GM12872 (cell line): ENCODE measurements at regions not wholly inside any gene's neighbourhood (a gene's known extent, or its start where the extent isn't known, plus 50 kb on each side); places are given as distances from the start of the nearest gene placed in this dataset.

Source experiments
- CTCF ChIP-seq: IDR thresholded peaks from 3 replicates; pipeline ENCODE4 v1.5.1; 2011; ENCODE audit warnings: low read depth, mild to moderate bottlenecking, low read length, moderate library complexity; ENCODE audit not compliant: insufficient read depth

DNA sequence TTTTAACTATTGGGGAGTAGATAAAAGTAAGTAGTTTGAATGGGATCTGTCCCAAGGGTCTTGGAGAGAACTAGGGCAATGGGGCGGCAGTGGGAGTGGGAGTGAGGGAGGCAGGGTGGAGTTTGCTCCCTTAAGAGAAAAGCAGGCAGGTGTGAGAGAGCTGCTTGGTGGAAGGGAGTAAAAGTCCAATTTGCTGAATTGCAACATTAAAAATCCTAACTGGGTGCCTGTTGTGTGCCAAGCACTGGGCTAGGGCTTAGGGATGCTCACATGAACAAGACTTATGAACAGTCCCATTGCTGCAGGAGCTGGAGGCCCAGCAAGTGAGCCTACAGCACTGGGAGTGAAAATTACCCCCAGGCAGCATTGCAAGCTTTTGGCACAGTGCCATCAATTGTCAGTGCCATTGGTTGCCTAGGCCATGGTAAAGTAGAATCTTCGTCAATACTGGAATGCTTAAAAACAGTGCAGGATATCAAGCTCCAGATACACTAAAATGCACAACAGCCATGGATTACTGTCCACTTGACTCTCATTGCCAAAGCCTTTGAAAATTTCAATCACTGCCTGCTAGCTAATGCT is 277.7 kb upstream of the JARID2 start:
- no peak for TF ChIP-seq CTCF

GRCh38 chr6:14969126-14969525 is 276.7 kb upstream of the JARID2 start:
- no peak for TF ChIP-seq CTCF

DNA sequence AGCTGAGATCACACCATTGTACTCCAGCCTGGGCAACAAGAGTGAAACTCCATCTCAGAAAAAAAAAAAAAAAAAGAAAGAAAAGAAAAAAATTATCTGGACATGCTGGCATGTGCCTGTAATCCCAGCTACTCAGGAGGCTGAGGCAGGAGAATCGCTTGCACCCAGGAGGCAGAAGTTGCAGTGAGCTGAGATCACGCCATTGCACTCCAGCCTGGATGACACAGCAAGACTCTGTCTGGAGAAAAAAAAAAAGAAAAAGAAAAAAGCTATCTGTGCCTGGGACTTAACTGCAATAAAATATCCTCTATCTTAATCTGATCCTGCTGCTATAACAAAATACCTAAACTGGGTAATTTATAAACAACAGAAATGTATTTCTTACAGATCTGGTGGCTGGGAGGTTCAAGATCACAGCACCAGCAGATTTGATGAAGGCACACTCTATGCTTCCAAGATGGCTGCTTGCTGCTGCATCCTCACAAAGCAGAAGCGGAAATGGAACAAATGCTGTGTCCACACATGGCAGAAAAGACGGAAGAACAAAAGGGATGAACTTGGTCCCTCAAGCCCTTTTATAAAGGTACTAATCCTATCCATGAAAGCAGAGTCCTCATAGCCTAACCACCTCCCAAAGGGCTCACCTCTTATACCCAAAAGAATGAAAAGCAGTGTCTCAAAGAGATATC is 273.3 kb upstream of the JARID2 start:
- TF ChIP-seq CTCF = no peak

DNA sequence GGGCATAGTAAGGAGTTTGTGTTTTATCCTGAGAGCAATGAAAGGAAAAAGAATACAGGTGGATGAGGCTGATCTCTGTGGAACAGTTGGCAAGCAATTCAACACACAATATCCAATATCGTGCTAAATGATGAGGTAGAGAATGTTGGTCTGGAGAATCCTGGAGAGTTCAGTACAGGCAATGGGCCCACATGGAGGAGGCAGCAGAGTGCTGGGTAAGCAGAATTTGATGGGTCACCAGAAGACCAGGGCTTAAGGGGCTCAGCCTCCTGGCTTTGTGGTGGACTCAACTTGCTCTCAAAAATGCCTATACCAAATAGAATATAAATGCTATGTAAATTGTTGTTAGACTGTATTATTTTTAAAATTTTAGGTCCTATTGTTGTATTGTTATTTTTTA is 271.5 kb upstream of the JARID2 start:
- no peak for TF ChIP-seq CTCF

GRCh38 chr6:14974792-14975470 is 270.9 kb upstream of the JARID2 start:
- no peak for TF ChIP-seq CTCF

GRCh38 chr6:14975471-14975817 is 270.4 kb upstream of the JARID2 start:
- TF ChIP-seq CTCF = no peak

DNA sequence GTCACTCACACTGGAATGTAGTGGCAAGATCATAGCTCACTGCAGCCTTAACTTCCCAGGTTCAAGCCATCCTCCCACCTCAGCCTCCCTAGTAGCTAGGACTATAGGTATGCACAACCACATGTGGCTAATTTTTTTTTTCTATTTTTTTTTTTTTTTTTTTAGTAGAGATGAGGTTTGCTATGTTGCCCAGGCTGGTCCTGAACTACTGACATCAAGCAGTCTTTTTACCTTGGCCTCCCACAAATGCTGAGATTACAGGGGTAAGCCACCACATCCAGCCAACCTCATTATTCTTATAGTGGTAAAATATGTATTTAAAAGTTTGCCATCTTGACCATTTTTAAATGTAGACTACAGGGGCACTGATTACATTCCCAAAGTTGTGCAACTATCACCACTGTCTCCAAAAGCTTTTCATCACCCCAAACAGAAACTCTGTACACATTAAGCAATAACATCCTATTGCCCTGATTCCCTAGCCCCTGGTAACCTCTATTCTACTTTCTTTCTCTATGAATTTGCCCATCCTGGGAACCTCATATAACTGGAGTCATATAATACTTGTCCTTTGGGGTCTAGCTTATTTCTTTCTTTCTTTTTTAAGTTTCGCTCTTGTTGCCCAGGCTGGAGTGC is 268.0 kb upstream of the JARID2 start:
- TF ChIP-seq CTCF = no peak
